ENCODE measurements at regions not wholly inside any gene's neighbourhood (a gene's known extent, or its start where the extent isn't known, plus 50 kb on each side); places are given as distances from the start of the nearest gene placed in this dataset.

DNA sequence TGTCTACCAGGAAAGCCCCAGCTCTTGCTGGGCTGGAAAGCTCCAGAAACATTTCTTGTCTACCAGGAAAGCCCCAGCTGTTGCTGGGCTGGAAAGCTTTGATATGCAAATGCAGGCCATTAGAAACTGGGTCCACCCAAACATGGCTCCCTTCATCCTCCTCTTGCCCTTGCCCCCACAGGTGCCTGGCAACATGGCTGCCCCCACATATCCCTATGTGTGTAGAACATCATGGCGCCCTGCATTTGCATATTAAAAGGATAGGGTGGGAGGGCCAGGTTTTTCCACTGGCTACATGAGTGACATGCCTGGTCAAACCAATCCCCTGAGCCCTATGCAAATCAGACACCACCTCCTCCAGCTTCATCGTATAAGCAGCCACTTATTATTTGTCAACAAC, 455.4 kb upstream of the ARGLU1 start:
- no peak overlapping the region for H3K9ac ChIP-seq
- no peaks in the 10 kb centered on the region for H3K9me3 ChIP-seq
- no peaks in the 10 kb centered on the region for H3K36me3 ChIP-seq (replicated peaks in 1 of 2; ENCODE audit: control insufficient read depth in 1 of 2, insufficient read depth in 2 of 2, low read length in 1 of 2)
- 31% methylated on average over 2 of the region's 2 CpGs for WGBS (ENCODE audit: low lambda C conversion rate)
- H3K4me2 ChIP-seq = no peak overlapping the region
- no peak overlapping the region for H3K4me3 ChIP-seq (ENCODE audit: low read depth in 2 of 2, low read length in 1 of 2)
- no peak for TF ChIP-seq MEF2A (IDR thresholded peaks at IDR 0.05; ENCODE audit: borderline replicate concordance, low read depth)
- no peak for TF ChIP-seq CHD2 (IDR thresholded peaks at IDR 0.05; ENCODE audit: low read length, partially characterized antibody)
- TF ChIP-seq TCF12 (IDR thresholded peaks at IDR 0.05) = no peak
- TF ChIP-seq MXI1 (IDR thresholded peaks at IDR 0.05; ENCODE audit: low read depth, low read length) = no peak
- TF ChIP-seq, protein P1, sequence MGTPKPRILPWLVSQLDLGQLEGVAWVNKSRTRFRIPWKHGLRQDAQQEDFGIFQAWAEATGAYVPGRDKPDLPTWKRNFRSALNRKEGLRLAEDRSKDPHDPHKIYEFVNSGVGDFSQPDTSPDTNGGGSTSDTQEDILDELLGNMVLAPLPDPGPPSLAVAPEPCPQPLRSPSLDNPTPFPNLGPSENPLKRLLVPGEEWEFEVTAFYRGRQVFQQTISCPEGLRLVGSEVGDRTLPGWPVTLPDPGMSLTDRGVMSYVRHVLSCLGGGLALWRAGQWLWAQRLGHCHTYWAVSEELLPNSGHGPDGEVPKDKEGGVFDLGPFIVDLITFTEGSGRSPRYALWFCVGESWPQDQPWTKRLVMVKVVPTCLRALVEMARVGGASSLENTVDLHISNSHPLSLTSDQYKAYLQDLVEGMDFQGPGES (IDR thresholded peaks at IDR 0.05; ENCODE audit: low read depth, low read length) = no peak
- ChIA-PET CTCF (interaction anchor here (1.4 kb wide), 1 partner anchor 9 kb away, joined by 4 read pairs; no protein-coding TSS in a partner anchor), POLR2A (no interaction called here)
- H2AFZ ChIP-seq (ENCODE audit: low read depth) = no peak overlapping the region
- H3K9me2 ChIP-seq = no peaks in the 10 kb centered on the region
- no peak overlapping the region for H3K27ac ChIP-seq (ENCODE audit: low read depth in 2 of 2, low read length in 1 of 2)
- H4K20me1 ChIP-seq (ENCODE audit: insufficient read depth) = no peaks in the 10 kb centered on the region
- no peaks in the 10 kb centered on the region for H3F3A ChIP-seq (replicated peaks; ENCODE audit: insufficient read depth)
- no peak for DNase-seq
- no peaks in the 10 kb centered on the region for H3K27me3 ChIP-seq (ENCODE audit: insufficient read depth)
- no peaks in the 10 kb centered on the region for H3K79me2 ChIP-seq (ENCODE audit: insufficient read depth)
- H3K4me1 ChIP-seq (ENCODE audit: control insufficient read depth in 1 of 2, insufficient read depth in 2 of 2, low read depth in 1 of 2, low read length in 1 of 2) = no peaks in the 10 kb centered on the region

DNA sequence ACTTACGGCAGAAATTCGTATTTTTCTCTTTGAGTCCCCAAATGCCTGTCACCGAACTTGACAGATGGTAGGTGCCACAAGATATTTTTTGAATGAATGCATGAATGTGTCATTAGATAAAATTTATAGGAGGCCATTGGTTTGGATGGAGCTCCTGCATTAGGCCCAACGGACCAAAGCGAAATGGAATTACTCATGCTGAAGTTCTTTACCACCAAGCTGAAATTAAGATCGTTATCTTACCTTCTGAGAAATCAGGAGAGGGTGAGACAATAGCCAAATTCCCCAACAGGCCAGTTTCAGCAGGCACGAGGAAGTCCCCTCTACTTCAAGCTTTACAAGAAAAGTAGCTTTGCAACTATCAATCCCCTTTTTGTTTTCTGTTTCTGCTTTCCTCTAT, 452.5 kb upstream of the ARGLU1 start:
- CTCF ChIA-PET = interaction anchor here (1.4 kb wide), 1 partner anchor 101 kb away, joined by 3 read pairs; no protein-coding TSS in a partner anchor
- WGBS (ENCODE audit: low lambda C conversion rate) = 32% methylated on average over 7 of the region's 7 CpGs
- no peak for DNase-seq
- TF ChIP-seq, protein P2, sequence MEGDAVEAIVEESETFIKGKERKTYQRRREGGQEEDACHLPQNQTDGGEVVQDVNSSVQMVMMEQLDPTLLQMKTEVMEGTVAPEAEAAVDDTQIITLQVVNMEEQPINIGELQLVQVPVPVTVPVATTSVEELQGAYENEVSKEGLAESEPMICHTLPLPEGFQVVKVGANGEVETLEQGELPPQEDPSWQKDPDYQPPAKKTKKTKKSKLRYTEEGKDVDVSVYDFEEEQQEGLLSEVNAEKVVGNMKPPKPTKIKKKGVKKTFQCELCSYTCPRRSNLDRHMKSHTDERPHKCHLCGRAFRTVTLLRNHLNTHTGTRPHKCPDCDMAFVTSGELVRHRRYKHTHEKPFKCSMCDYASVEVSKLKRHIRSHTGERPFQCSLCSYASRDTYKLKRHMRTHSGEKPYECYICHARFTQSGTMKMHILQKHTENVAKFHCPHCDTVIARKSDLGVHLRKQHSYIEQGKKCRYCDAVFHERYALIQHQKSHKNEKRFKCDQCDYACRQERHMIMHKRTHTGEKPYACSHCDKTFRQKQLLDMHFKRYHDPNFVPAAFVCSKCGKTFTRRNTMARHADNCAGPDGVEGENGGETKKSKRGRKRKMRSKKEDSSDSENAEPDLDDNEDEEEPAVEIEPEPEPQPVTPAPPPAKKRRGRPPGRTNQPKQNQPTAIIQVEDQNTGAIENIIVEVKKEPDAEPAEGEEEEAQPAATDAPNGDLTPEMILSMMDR (IDR thresholded peaks at IDR 0.05) = no peak
- TF ChIP-seq EP300 (IDR thresholded peaks at IDR 0.05; ENCODE audit: borderline replicate concordance in 1 of 2, low read depth in 1 of 2, low read length in 1 of 2) (no peak), FOSL2 (IDR thresholded peaks at IDR 0.05; ENCODE audit: borderline replicate concordance, low read depth) (no peak), ELF1 (IDR thresholded peaks at IDR 0.05) (no peak), CHD2 (IDR thresholded peaks at IDR 0.05; ENCODE audit: low read length, partially characterized antibody) (no peak), YY1 (IDR thresholded peaks at IDR 0.05; ENCODE audit: low read depth) (no peak), SIN3A (IDR thresholded peaks at IDR 0.05; ENCODE audit: borderline replicate concordance, low read depth, low read length) (no peak), EZH2phosphoT487 (IDR thresholded peaks at IDR 0.05; ENCODE audit: borderline replicate concordance, low read depth) (no peak), RFX5 (IDR thresholded peaks at IDR 0.05; ENCODE audit: low read length) (no peak), TAF1 (IDR thresholded peaks at IDR 0.05; ENCODE audit: borderline replicate concordance, low read depth, low read length) (no peak), RXRA (IDR thresholded peaks at IDR 0.05; ENCODE audit: borderline replicate concordance, low read depth) (no peak)
- TF ChIP-seq, protein P3, sequence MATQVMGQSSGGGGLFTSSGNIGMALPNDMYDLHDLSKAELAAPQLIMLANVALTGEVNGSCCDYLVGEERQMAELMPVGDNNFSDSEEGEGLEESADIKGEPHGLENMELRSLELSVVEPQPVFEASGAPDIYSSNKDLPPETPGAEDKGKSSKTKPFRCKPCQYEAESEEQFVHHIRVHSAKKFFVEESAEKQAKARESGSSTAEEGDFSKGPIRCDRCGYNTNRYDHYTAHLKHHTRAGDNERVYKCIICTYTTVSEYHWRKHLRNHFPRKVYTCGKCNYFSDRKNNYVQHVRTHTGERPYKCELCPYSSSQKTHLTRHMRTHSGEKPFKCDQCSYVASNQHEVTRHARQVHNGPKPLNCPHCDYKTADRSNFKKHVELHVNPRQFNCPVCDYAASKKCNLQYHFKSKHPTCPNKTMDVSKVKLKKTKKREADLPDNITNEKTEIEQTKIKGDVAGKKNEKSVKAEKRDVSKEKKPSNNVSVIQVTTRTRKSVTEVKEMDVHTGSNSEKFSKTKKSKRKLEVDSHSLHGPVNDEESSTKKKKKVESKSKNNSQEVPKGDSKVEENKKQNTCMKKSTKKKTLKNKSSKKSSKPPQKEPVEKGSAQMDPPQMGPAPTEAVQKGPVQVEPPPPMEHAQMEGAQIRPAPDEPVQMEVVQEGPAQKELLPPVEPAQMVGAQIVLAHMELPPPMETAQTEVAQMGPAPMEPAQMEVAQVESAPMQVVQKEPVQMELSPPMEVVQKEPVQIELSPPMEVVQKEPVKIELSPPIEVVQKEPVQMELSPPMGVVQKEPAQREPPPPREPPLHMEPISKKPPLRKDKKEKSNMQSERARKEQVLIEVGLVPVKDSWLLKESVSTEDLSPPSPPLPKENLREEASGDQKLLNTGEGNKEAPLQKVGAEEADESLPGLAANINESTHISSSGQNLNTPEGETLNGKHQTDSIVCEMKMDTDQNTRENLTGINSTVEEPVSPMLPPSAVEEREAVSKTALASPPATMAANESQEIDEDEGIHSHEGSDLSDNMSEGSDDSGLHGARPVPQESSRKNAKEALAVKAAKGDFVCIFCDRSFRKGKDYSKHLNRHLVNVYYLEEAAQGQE (IDR thresholded peaks at IDR 0.05; ENCODE audit: low read depth, low read length) = no peak
- TF ChIP-seq, protein P4, sequence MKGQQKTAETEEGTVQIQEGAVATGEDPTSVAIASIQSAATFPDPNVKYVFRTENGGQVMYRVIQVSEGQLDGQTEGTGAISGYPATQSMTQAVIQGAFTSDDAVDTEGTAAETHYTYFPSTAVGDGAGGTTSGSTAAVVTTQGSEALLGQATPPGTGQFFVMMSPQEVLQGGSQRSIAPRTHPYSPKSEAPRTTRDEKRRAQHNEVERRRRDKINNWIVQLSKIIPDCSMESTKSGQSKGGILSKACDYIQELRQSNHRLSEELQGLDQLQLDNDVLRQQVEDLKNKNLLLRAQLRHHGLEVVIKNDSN (IDR thresholded peaks at IDR 0.05; ENCODE audit: borderline replicate concordance, low read depth) = no peak
- TF ChIP-seq, protein P5, sequence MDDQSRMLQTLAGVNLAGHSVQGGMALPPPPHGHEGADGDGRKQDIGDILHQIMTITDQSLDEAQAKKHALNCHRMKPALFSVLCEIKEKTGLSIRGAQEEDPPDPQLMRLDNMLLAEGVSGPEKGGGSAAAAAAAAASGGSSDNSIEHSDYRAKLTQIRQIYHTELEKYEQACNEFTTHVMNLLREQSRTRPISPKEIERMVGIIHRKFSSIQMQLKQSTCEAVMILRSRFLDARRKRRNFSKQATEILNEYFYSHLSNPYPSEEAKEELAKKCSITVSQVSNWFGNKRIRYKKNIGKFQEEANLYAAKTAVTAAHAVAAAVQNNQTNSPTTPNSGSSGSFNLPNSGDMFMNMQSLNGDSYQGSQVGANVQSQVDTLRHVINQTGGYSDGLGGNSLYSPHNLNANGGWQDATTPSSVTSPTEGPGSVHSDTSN (IDR thresholded peaks at IDR 0.05) = no peak
- TF ChIP-seq, protein P6, sequence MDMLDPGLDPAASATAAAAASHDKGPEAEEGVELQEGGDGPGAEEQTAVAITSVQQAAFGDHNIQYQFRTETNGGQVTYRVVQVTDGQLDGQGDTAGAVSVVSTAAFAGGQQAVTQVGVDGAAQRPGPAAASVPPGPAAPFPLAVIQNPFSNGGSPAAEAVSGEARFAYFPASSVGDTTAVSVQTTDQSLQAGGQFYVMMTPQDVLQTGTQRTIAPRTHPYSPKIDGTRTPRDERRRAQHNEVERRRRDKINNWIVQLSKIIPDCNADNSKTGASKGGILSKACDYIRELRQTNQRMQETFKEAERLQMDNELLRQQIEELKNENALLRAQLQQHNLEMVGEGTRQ (IDR thresholded peaks at IDR 0.05; ENCODE audit: borderline replicate concordance, low read depth, low read length) = no peak

More for the DNA sequence above, 452.5 kb upstream of the ARGLU1 start:
- no peaks in the 10 kb centered on the region for H3K36me3 ChIP-seq (replicated peaks in 1 of 2; ENCODE audit: control insufficient read depth in 1 of 2, insufficient read depth in 2 of 2, low read length in 1 of 2)
- no peak overlapping the region for H2AFZ ChIP-seq (ENCODE audit: low read depth)
- no peaks in the 10 kb centered on the region for H3F3A ChIP-seq (replicated peaks; ENCODE audit: insufficient read depth)
- H4K20me1 ChIP-seq (ENCODE audit: insufficient read depth) = no peaks in the 10 kb centered on the region
- no peaks in the 10 kb centered on the region for H3K9me3 ChIP-seq
- POLR2A ChIA-PET = no interaction called here
- no peak overlapping the region for H3K4me2 ChIP-seq
- H3K27ac ChIP-seq (ENCODE audit: low read depth in 2 of 2, low read length in 1 of 2) = no peak overlapping the region
- H3K27me3 ChIP-seq (ENCODE audit: insufficient read depth) = no peaks in the 10 kb centered on the region
- no peak overlapping the region for H3K9ac ChIP-seq
- no peaks in the 10 kb centered on the region for H3K4me1 ChIP-seq (ENCODE audit: control insufficient read depth in 1 of 2, insufficient read depth in 2 of 2, low read depth in 1 of 2, low read length in 1 of 2)
- no peaks in the 10 kb centered on the region for H3K79me2 ChIP-seq (ENCODE audit: insufficient read depth)
- no peak overlapping the region for H3K4me3 ChIP-seq (ENCODE audit: low read depth in 2 of 2, low read length in 1 of 2)
- H3K9me2 ChIP-seq = no peaks in the 10 kb centered on the region
